DND-41 (cell line): ENCODE measurements at regions not wholly inside any gene's neighbourhood (a gene's known extent, or its start where the extent isn't known, plus 50 kb on each side); places are given as distances from the start of the nearest gene placed in this dataset.

Experiments
- CTCF ChIP-seq: IDR thresholded peaks from 2 replicates; pipeline ENCODE4 v1.5.1; 2012; ENCODE audit warnings: borderline replicate concordance, low read length, moderate library complexity, mild to moderate bottlenecking; ENCODE audit not compliant: poor library complexity, severe bottlenecking; ENCODE audit errors: extremely low read depth
- EZH2 ChIP-seq: IDR thresholded peaks from 3 replicates; pipeline ENCODE4 v1.6.1; 2012; ENCODE audit warnings: borderline replicate concordance, low read depth, mild to moderate bottlenecking, moderate library complexity, low read length, inconsistent platforms; ENCODE audit not compliant: severe bottlenecking

- TF ChIP-seq CTCF, result no peak
- TF ChIP-seq EZH2, result no peak
Measured at GRCh38 chr3:89586676-89587075, 479.3 kb downstream of the EPHA3 start.
